Endothelial cell of umbilical vein (primary cell): ENCODE measurements at regions not wholly inside any gene's neighbourhood (a gene's known extent, or its start where the extent isn't known, plus 50 kb on each side); places are given as distances from the start of the nearest gene placed in this dataset.

Experiments used
- BruUV-seq: library from RNA; stranded (reverse); fragments of 400-500 nt; replicated peaks from 2 replicates; lab custom pipeline; 2021; lab: Mats Ljungman, UMichigan
- CTCF ChIA-PET: fragments of 300-600, 350-600 bp; sonication (Branson Sonifier 250); formaldehyde crosslinking; loops from one replicate; lab custom pipeline; 2021; ENCODE audit warnings: antibody characterized with exemption, inconsistent platforms; lab: Charles Lee
- POLR2A ChIA-PET: fragments of 300-600, 350-600 bp; sonication (Branson Sonifier 250); formaldehyde crosslinking; loops from one replicate; lab custom pipeline; 2021; ENCODE audit warnings: antibody characterized with exemption, inconsistent platforms; lab: Charles Lee
- DNase-seq: peaks from one replicate; pipeline ENCODE4 v3.0.0-alpha.2; 2011; ENCODE audit warnings: low read depth, low spot score
- FAIRE-seq: peaks from 2 replicates; lab custom pipeline; 2011; peaks lifted over from hg19 to GRCh38; lab: Jason Lieb, UNC
- H2AFZ ChIP-seq: 2 replicates; pipeline ENCODE4 v1.6.0; 2012; ENCODE audit warnings: low read depth, low read length, control low read depth, inconsistent platforms
- H3K27ac ChIP-seq: 2 replicates; pipeline ENCODE4 v1.5.1; 2011; ENCODE audit warnings: low read depth, mild to moderate bottlenecking, control low read depth, low read length, moderate library complexity; ENCODE audit not compliant: insufficient read depth
- H3K27me3 ChIP-seq, 2 experiments: 2 replicates each; pipeline versions ENCODE4 v1.6.0 to v1.6.1; 2011; ENCODE audit warnings: low read length in 2 of 2, mixed read lengths in 1 of 2; ENCODE audit not compliant: control insufficient read depth in 2 of 2, insufficient read depth in 2 of 2
- H3K36me3 ChIP-seq, 2 experiments: 2 replicates in 1 of 2; 3 replicates in 1 of 2; pipeline ENCODE4 v1.5.1; 2011; ENCODE audit warnings: low read length in 2 of 2, mild to moderate bottlenecking in 1 of 2, moderate library complexity in 1 of 2; ENCODE audit not compliant: control insufficient read depth in 2 of 2, insufficient read depth in 2 of 2; ENCODE audit errors: extremely low read depth in 1 of 2
- H3K4me1 ChIP-seq: 3 replicates; pipeline ENCODE4 v1.5.1; 2011; ENCODE audit warnings: mild to moderate bottlenecking, low read length; ENCODE audit not compliant: control insufficient read depth, insufficient read depth; ENCODE audit errors: extremely low read depth
- H3K4me2 ChIP-seq: 2 replicates; pipeline ENCODE4 v1.6.1; 2011; ENCODE audit warnings: low read length, control low read depth, mixed read lengths; ENCODE audit not compliant: insufficient read depth
- H3K4me3 ChIP-seq, 3 experiments: fragments of 200-600 bp in 1 of 3; sonication (generic), shearing (Covaris generic) in 1 of 3; replicated peaks in 1 of 3; 2 replicates each; pipeline ENCODE4 v1.5.1; 2011 to 2016; ENCODE audit warnings: control low read depth in 3 of 3, low read length in 3 of 3, mild to moderate bottlenecking in 2 of 3, inconsistent platforms in 1 of 3, low read depth in 1 of 3, moderate library complexity in 1 of 3; ENCODE audit not compliant: insufficient read depth in 1 of 3
- H3K79me2 ChIP-seq: 2 replicates; pipeline ENCODE4 v1.6.0; 2012; ENCODE audit warnings: low read length, inconsistent platforms; ENCODE audit not compliant: control insufficient read depth, insufficient read depth
- H3K9ac ChIP-seq: replicated peaks from 2 replicates; pipeline ENCODE3; 2011; ENCODE audit warnings: low read length, control low read depth; ENCODE audit not compliant: insufficient read depth; ENCODE audit errors: extremely low read depth
- H3K9me1 ChIP-seq: replicated peaks from 3 replicates; pipeline ENCODE4 v1.6.0; 2011; ENCODE audit warnings: mild to moderate bottlenecking, low read length; ENCODE audit not compliant: control insufficient read depth, insufficient read depth; ENCODE audit errors: extremely low read depth
- H3K9me3 ChIP-seq: replicated peaks from 2 replicates; pipeline ENCODE4 v1.5.1; 2012; ENCODE audit warnings: low read length, inconsistent platforms; ENCODE audit not compliant: control insufficient read depth, insufficient read depth
- H4K20me1 ChIP-seq: replicated peaks from 2 replicates; pipeline ENCODE3; 2011; ENCODE audit warnings: mild to moderate bottlenecking, low read length; ENCODE audit not compliant: control insufficient read depth, insufficient read depth; ENCODE audit errors: extremely low read depth
- EZH2 ChIP-seq: IDR thresholded peaks from 2 replicates; pipeline ENCODE4 v1.6.1; 2012; ENCODE audit warnings: borderline replicate concordance, low read depth, mild to moderate bottlenecking, moderate library complexity, low read length, inconsistent platforms; ENCODE audit not compliant: severe bottlenecking
- FOS ChIP-seq: IDR thresholded peaks from 2 replicates; pipeline ENCODE4 v1.6.1; 2011; ENCODE audit warnings: mild to moderate bottlenecking, low read length, moderate library complexity, borderline replicate concordance; ENCODE audit not compliant: insufficient read depth
- POLR2AphosphoS5 ChIP-seq: IDR thresholded peaks from 2 replicates; pipeline ENCODE4 v1.6.1; 2012; ENCODE audit warnings: low read depth, mild to moderate bottlenecking, control low read depth, low read length, moderate library complexity; ENCODE audit not compliant: insufficient read depth
- dilution Hi-C: fragments of 300-500 bp; cut with MboI; formaldehyde crosslinking; loops from one replicate; pipeline ENCODE4 v1.15.0; 2019; ENCODE audit warnings: low sequenced_read_pairs; ENCODE audit not compliant: extremely low pct_ligation_motif_present
- intact Hi-C: fragments of 100-400 bp; cut with micrococcal nuclease; formaldehyde crosslinking; loops from one replicate; pipeline ENCODE4 v1.10.0; 2022
- TF ChIP-seq, protein P1 (sequence below): IDR thresholded peaks from 2 replicates; pipeline ENCODE4 v1.6.1; 2011; ENCODE audit not compliant: insufficient read depth, insufficient read length

DNA sequence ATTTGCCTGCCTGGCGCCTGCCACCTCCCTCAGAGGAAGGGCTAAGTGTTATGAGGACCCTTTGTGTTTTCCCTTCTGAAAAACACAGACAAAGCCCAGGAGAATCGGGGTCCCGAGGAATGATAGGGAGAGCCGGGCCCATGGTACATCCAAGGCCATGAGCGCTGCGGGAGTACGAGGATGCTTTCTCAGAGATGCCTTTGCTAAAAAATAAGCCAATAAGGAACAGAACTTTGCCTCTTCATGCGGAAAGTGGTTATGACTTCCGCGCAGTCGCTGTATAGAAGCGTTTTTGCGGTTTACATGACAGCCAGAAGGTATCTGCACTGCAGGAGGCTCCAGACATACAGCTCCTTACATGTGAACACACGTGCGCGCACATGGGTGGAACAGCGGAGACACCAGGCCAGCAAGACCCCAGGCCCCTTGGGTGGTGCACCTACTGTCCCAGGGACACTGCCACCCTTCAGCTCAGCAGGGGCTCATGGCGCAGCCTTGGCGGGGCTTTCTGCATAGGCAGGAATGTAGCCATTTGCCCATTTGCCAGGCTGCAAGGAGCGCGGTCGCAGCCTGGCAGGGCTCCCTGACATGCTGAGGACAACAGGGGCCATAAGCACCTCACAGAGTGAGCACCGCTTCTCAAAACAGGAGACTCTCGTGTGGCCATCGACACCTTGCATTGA, 252.4 kb upstream of the SALL3 start:
- no peaks in the 10 kb centered on the region for H3K27me3 ChIP-seq
- H3K27ac ChIP-seq: no peak overlapping the region
- no peaks in the 10 kb centered on the region for H3K36me3 ChIP-seq
- H3K4me3 ChIP-seq: no peak overlapping the region
- intact Hi-C loops (no loop called here), dilution Hi-C loops (no loop called here)
- H4K20me1 ChIP-seq: no peaks in the 10 kb centered on the region
- FAIRE-seq: no peak
- ChIA-PET CTCF (no interaction called here), POLR2A (no interaction called here)
- H3K9me3 ChIP-seq: peaks cover 2% of the 10 kb centered on the region
- BruUV-seq: no TSS peak
- H3K79me2 ChIP-seq: no peaks in the 10 kb centered on the region
- DNase-seq: no peak
- no peak for TF ChIP-seq FOS
- no peak overlapping the region for H3K9ac ChIP-seq
- no peaks in the 10 kb centered on the region for H3K4me1 ChIP-seq
- no peaks in the 10 kb centered on the region for H3K9me1 ChIP-seq
- no peak overlapping the region for H2AFZ ChIP-seq
- no peak overlapping the region for H3K4me2 ChIP-seq

- dilution Hi-C loops (no loop called here), intact Hi-C loops (no loop called here)
- H3K4me3 ChIP-seq: no peak overlapping the region
- no TSS peak for BruUV-seq
- no peak for FAIRE-seq
- no peak overlapping the region for H2AFZ ChIP-seq
- POLR2A ChIA-PET: no interaction called here
- H3K4me1 ChIP-seq: no peaks in the 10 kb centered on the region
- no peaks in the 10 kb centered on the region for H3K79me2 ChIP-seq
- peaks cover 2% of the 10 kb centered on the region for H3K9me3 ChIP-seq
- no peaks in the 10 kb centered on the region for H3K9me1 ChIP-seq
- CTCF ChIA-PET: no interaction called here
- no peak overlapping the region for H3K27ac ChIP-seq
- H3K27me3 ChIP-seq: no peaks in the 10 kb centered on the region
- no peaks in the 10 kb centered on the region for H4K20me1 ChIP-seq
- no peak overlapping the region for H3K4me2 ChIP-seq
- no peaks in the 10 kb centered on the region for H3K36me3 ChIP-seq
- DNase-seq: no peak
- H3K9ac ChIP-seq: no peak overlapping the region
- no peak for TF ChIP-seq EZH2
- TF ChIP-seq POLR2AphosphoS5: no peak
- TF ChIP-seq, protein P1, sequence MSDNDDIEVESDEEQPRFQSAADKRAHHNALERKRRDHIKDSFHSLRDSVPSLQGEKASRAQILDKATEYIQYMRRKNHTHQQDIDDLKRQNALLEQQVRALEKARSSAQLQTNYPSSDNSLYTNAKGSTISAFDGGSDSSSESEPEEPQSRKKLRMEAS: no peak
Observed at GRCh38 chr18:78727877-78728783, 251.5 kb upstream of the SALL3 start.
